Stimulated activated CD8-positive, alpha-beta memory T cell treated with anti-CD3 and anti-CD28 coated beads, Interleukin-12 subunit alpha, Interleukin-12 subunit beta, amount 100 ng/mL, for 24 hours (primary cell): ENCODE measurements at regions not wholly inside any gene's neighbourhood (a gene's known extent, or its start where the extent isn't known, plus 50 kb on each side); places are given as distances from the start of the nearest gene placed in this dataset.
"Not testable (repeated sequence)": the region's sequence is repeated elsewhere in the genome, so short reads cannot be mapped to it uniquely, and the experiment has no call there.

ENCODE experiments used
- DNase-seq: peaks from one replicate; pipeline ENCODE4 v3.0.0-alpha.2; 2020; ENCODE audit errors: extremely low read depth

- DNase-seq, result no peak
These were observed 103.7 kb upstream of the MNS1 start for GRCh38 chr15:56568466-56569167.

GRCh38 chr15:56557415-56557814, 92.5 kb upstream of the MNS1 start:
- DNase-seq, result no peak

- DNase-seq, result no peak
These were observed 88.5 kb upstream of the MNS1 start for GRCh38 chr15:56553486-56553885.

- no peak for DNase-seq
These were observed 87.7 kb upstream of the MNS1 start for GRCh38 chr15:56552659-56553058.

DNA sequence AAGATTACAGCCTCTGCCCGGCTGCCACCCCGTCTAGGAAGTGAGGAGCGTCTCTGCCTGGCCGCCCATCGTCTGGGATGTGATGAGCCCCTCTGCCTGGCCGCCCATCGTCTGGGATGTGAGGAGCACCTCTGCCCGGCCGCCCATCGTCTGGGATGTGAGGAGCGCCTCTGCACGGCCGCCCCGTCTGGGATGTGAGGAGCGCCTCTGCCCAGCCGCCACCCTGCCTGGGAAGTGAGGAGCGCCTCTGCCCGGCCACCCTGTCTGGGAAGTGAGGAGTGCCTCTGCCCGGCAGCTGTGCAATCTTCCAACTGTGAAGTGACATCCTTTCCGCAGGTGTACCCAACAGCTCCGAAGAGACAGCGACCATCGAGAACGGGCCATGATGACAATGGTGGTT, 75.6 kb upstream of the MNS1 start:
- not testable (repeated sequence) for DNase-seq

GRCh38 chr15:56540157-56540556, 75.2 kb upstream of the MNS1 start:
- DNase-seq, result not testable (repeated sequence)

DNA sequence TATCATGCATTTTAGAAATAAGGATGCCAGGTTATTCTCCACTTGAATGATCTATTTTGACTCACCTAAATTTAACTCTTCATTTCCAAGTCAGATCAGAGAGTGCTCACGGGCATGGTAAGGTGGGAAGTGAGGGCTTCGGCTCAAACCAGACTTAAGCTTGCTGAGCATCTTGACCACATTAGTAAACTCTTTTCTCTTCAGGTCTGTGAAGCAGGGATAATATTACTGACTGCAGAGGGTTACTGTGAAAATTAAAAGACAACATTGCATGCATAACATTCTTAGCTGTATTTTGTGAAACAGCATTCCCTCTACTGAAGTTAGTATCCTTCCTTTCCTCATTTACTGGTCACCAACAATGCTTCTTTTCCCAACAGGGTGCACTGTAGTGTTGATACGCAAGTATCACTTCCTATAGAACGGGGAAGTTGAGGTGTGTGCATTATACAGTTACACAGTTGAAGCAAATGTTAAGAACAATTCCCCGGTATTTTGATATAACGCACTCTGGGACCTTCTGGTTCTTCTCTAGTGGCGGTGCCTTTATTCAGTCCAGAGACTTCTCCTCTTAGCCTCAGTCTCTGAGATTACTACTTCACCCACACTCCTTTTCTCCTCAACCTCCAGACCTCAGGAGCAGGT, 74.1 kb upstream of the MNS1 start:
- DNase-seq, result no peak

DNA sequence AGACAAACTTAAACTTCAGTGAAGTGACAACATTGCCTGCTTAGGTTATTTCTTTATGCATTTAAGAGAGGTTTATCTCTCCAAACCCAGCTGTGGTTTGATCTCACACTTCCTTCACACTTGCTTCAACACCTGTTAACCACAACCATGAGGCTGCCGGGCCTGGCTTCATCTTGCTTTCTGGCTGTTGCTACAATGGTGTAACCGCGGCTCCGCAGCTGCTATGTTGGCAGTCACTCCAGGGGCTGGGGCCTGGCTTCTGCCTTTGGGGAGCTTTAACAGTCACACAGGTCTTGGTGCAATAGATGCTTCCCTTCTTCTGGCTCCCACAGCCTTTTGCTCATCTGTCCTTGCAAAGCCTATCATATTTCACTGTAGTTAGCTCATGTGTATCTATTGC, 72.9 kb upstream of the MNS1 start:
- peak; percentile 1 for DNase-seq

- DNase-seq, result no peak
These were observed 69.8 kb upstream of the MNS1 start for GRCh38 chr15:56534728-56535127.

DNA sequence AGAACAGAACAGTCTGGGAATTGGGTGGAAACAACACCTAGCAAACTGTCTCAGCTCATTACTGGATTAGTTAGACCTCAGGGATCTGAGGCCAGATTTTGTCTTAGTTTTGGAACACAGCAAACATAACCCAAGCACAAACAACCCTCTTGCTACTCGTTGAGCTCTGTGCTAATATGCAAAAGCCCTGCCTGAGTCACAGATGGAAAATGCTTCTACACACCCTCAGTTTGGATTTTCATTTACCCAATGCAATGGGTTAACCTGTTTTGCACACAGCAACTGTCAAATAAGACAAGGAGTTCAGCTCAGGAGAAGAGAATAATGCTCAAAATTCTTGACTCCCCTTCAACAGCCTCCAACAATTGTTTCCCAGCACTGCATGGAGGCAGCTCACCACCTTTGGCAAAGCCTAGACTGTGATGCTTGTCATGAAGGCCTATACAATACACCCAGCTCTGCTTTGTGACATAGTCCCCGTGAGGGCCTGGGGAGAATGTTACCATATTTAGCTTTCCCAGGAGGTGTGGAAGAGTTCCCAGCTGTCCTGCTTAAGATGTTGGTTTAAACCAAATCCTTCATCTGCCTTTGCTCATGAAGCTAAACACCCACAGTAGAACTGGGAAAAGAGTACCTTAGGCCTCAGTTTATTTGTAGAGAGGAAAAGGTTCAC, 68.9 kb upstream of the MNS1 start:
- DNase-seq, result no peak

DNA sequence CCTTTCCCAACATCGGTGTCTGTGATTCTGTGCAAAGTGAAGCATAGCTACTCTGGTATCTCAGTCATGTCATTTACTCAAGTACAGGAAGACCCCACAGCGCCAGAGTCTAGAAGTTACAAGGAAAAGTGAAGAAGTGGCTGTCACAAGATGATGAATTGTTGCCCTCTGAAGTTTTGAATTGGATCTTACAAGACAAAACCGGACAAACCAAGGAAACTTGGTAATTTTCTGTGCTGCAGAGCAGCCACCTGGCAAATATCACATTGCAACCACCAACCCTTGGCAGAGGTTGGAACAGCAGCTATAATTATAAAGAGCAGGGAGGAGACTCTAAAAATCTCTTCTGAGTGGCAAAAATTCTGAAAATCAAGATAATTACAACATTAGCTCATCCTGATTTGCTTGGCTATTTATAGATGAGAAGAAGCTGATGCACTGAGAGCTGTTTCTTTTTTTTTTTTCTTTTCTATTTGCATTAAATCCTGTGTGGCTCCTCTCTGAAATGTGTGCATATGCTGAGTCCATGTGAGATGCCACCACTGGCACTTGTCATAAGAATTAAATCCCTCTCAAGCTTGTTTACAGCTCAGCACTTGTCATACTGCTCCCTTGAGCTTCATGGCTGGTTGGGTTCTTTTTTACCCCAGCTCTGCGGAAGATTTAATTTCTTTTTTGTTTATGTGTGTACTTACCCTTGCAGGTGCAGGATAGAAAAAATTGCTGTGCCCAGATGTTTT, 68.0 kb upstream of the MNS1 start:
- no peak for DNase-seq

DNA sequence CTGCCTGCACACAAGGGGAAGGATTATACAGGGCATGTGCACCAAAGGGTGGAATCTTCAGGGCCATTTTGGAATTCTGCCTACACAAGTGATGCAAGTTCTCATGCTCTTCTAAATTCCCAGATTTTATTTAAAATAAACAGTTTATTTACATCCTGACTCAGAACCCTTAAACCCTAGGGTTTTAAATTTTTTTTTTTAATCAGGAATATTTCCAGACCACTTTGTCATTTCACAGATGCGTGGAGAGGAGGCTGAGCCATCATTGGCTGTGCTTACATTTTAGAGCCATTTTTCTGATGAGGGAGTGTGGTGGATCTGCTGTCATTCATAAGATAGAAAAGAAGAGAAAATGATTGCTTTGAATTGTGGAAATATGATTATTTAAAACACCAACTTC, 65.2 kb upstream of the MNS1 start:
- DNase-seq, result no peak

DNA sequence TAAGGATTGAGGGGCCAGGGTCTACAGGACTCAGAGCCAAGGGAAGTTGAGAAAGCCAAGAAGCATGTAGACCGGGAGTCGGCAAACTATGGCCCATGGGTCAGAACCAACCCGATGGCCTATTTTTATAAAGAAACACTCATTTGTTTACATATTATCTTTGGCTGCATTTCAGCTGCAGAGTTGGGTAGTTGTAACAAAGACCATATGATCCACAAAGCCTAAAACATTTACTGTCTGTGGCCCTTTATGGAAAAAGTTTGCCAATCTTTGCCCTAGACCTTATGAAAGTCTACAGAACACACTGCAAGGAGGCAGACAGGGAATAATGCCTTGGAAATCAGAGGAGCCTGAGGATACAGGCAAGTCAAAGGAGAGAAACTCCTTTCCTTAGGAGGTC, 63.2 kb upstream of the MNS1 start:
- DNase-seq, result no peak

- DNase-seq, result no peak
These were observed 60.0 kb upstream of the MNS1 start for GRCh38 chr15:56524915-56525314.

- no peak for DNase-seq
These were observed 58.6 kb upstream of the MNS1 start for GRCh38 chr15:56523521-56523920.

GRCh38 chr15:56519000-56519399, 54.1 kb upstream of the MNS1 start:
- no peak for DNase-seq
